ENCODE measurements at regions not wholly inside any gene's neighbourhood (a gene's known extent, or its start where the extent isn't known, plus 50 kb on each side); places are given as distances from the start of the nearest gene placed in this dataset.
"Not testable (repeated sequence)": the region's sequence is repeated elsewhere in the genome, so short reads cannot be mapped to it uniquely, and the experiment has no call there.

- no peak for DNase-seq (ENCODE audit: low spot score)
Measured at GRCh38 chr17:30586818-30587595, 109.8 kb downstream of the GOSR1 start.

GRCh38 chr17:30584810-30585209 lies 107.6 kb downstream of the GOSR1 start:
- no peak for DNase-seq (ENCODE audit: low spot score)

GRCh38 chr17:30580916-30581315 lies 103.7 kb downstream of the GOSR1 start:
- DNase-seq (ENCODE audit: low spot score): no peak

- no peak for DNase-seq (ENCODE audit: low spot score)
Measured at GRCh38 chr17:30579610-30580315, 102.6 kb downstream of the GOSR1 start.

GRCh38 chr17:30578015-30578717 lies 101.0 kb downstream of the GOSR1 start:
- DNase-seq (ENCODE audit: low spot score): not testable (repeated sequence)
